ENCODE measurements at regions not wholly inside any gene's neighbourhood (a gene's known extent, or its start where the extent isn't known, plus 50 kb on each side); places are given as distances from the start of the nearest gene placed in this dataset.
"Not testable (repeated sequence)": the region's sequence is repeated elsewhere in the genome, so short reads cannot be mapped to it uniquely, and the experiment has no call there.

GRCh38 chr20:25991051-25991755 lies 294.6 kb upstream of the ZNF337 start:
- H3K27me3 Mint-ChIP-seq (ENCODE audit: low read depth): no peaks in the 10 kb centered on the region
- no peak for TF ChIP-seq CTCF (IDR thresholded peaks at IDR 0.05; ENCODE audit: unreplicated experiment in 3 of 3)
- H3K4me3 Mint-ChIP-seq: no peak overlapping the region
- H3K27ac Mint-ChIP-seq: no peak overlapping the region
- H3K36me3 Mint-ChIP-seq (ENCODE audit: low read depth): no peaks in the 10 kb centered on the region
- no peaks in the 10 kb centered on the region for H3K4me1 Mint-ChIP-seq
- peaks cover 2% of the 10 kb centered on the region for H3K9me3 Mint-ChIP-seq

- not testable (repeated sequence) for H3K4me1 Mint-ChIP-seq; H3K36me3 Mint-ChIP-seq (ENCODE audit: low read depth); H3K9me3 Mint-ChIP-seq; H3K27me3 Mint-ChIP-seq (ENCODE audit: low read depth); H3K27ac Mint-ChIP-seq; H3K4me3 Mint-ChIP-seq
Measured at GRCh38 chr20:25989686-25990085, 293.0 kb upstream of the ZNF337 start.

GRCh38 chr20:25989196-25989595 lies 292.5 kb upstream of the ZNF337 start:
- Mint-ChIP-seq H3K9me3 (peaks cover 2% of the 10 kb centered on the region), H3K36me3 (ENCODE audit: low read depth) (no peaks in the 10 kb centered on the region), H3K27ac (no peak overlapping the region), H3K4me3 (no peak overlapping the region), H3K4me1 (no peaks in the 10 kb centered on the region), H3K27me3 (ENCODE audit: low read depth) (no peaks in the 10 kb centered on the region)
- TF ChIP-seq CTCF (IDR thresholded peaks at IDR 0.05; ENCODE audit: unreplicated experiment in 3 of 3): no peak

- H3K4me1 Mint-ChIP-seq; H3K4me3 Mint-ChIP-seq; H3K9me3 Mint-ChIP-seq; H3K36me3 Mint-ChIP-seq (ENCODE audit: low read depth); H3K27me3 Mint-ChIP-seq (ENCODE audit: low read depth); H3K27ac Mint-ChIP-seq: not testable (repeated sequence)
Measured at GRCh38 chr20:25987928-25988560, 291.4 kb upstream of the ZNF337 start.

GRCh38 chr20:25987073-25987927 lies 290.6 kb upstream of the ZNF337 start:
- H3K4me1 Mint-ChIP-seq: no peaks in the 10 kb centered on the region
- TF ChIP-seq CTCF (IDR thresholded peaks at IDR 0.05; ENCODE audit: unreplicated experiment in 3 of 3): no peak
- no peaks in the 10 kb centered on the region for H3K36me3 Mint-ChIP-seq (ENCODE audit: low read depth)
- no peaks in the 10 kb centered on the region for H3K27me3 Mint-ChIP-seq (ENCODE audit: low read depth)
- no peak overlapping the region for H3K4me3 Mint-ChIP-seq
- H3K27ac Mint-ChIP-seq: no peak overlapping the region
- H3K9me3 Mint-ChIP-seq: peaks cover 2% of the 10 kb centered on the region

- no peak for TF ChIP-seq CTCF (IDR thresholded peaks at IDR 0.05; ENCODE audit: unreplicated experiment in 3 of 3)
- Mint-ChIP-seq H3K9me3 (peaks cover 2% of the 10 kb centered on the region), H3K27ac (no peak overlapping the region), H3K4me1 (no peaks in the 10 kb centered on the region), H3K4me3 (no peak overlapping the region), H3K27me3 (ENCODE audit: low read depth) (no peaks in the 10 kb centered on the region), H3K36me3 (ENCODE audit: low read depth) (no peaks in the 10 kb centered on the region)
Measured at GRCh38 chr20:25985597-25985996, 288.9 kb upstream of the ZNF337 start.

All from nephron (organoid).